Epithelial cell of prostate (primary cell): ENCODE measurements at regions not wholly inside any gene's neighbourhood (a gene's known extent, or its start where the extent isn't known, plus 50 kb on each side); places are given as distances from the start of the nearest gene placed in this dataset.
"Not testable (repeated sequence)": the region's sequence is repeated elsewhere in the genome, so short reads cannot be mapped to it uniquely, and the experiment has no call there.

ENCODE experiments used
- DNase-seq: peaks from one replicate; pipeline ENCODE4 v3.0.0-alpha.2; 2011; ENCODE audit warnings: low read depth, low spot score
- H3K27ac ChIP-seq: fragments of 450-650 bp; 2 replicates; pipeline ENCODE4 v1.5.1; 2017; ENCODE audit warnings: mild to moderate bottlenecking

DNA sequence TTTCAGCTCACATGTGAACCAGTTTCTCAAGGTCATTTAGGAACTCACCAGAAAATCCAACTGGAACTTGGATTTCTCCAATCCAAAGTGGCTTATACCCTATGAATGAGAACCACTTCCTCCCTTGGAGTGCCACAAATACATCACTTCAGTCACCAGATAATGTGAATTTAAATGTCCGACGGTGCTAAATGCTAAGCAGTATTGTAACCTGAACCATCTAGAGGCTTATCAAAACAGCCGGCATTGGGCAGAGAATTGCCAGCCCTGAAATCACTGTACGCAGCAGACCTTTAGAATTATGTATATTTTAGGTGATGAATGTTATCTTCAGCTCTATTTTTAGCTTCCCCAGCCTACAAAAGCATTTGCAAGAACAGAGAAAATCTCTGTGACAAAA lies 76.8 kb upstream of the COX20 start:
- DNase-seq = no peak
- H3K27ac ChIP-seq = no peak overlapping the region

DNA sequence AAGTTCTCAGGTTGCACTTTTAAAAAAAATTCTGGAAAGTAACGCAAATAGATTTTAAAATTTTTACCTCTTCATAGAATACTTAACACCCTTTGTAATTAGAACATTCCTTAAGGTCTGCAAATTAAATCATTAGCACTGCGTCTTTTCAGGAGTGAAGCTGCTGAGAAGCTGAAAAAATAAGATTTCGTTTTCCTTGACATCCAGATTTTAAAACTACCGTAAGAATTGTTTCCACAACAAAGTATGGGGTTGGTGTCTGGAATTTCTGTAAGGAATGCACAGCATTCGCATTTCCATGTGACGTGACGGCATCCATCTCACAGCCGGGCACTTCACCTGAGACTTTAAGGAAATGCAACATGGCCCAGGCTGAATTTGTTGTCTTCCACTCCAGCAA lies 76.3 kb upstream of the COX20 start:
- DNase-seq = no peak
- H3K27ac ChIP-seq = no peak overlapping the region

DNA sequence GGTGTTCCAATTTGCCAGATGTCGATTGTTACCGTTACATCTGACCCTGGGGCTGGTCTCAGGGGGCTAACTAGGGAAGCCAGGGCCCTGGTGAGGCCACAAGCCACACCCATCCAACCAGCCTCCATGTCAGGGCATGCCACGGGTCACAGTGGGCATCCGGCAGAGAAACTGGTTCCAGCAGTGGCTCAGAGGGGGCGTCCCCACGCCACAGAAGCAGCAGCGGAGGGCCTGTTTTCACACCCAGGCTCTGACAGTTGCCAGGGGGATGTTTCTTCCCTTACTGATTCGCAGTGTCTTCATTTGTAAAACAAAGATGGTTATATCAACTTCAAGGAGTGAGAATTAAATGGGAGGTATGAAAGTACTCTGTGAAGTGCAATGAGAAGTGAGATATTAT lies 75.0 kb upstream of the COX20 start:
- DNase-seq = no peak
- no peak overlapping the region for H3K27ac ChIP-seq

DNA sequence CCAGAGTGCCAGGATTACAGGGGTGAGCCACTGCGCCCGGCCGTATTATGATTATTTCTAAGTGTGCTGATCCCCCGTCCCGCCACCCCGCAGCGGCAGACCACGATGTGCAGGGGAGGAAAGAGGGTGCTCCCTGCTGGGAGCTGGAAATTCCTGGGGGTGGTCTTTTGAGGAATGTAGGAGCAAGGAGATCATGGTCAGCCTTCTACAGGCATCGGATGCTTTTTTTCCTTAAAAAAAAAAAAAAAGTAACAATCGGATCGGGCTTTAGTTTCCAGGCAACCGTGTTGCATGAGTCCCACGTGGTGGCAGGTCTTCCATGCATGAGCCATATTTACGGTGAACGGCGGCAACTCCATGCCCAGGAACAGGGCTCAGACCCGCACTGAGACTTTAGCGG lies 74.2 kb upstream of the COX20 start:
- no peak overlapping the region for H3K27ac ChIP-seq
- no peak for DNase-seq

DNA sequence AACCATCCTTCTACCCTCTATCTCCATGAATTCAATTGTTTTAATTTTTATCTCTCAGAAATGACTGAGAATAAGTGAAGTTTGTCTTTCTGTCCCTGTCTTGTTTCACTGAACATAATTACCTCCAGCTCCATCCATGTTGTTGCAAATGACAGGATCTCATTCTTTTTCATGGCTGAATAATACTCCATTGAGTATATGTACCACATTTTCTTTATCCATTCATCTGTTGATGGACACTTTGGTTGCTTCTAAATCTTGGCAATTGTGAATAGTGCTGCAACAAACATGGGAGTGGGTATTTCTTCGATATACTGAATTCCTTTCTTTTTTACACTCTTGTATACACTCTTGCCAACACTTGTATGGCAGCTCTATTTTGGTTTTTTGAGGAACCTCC lies 72.8 kb upstream of the COX20 start:
- H3K27ac ChIP-seq = no peak overlapping the region
- no peak for DNase-seq

DNA sequence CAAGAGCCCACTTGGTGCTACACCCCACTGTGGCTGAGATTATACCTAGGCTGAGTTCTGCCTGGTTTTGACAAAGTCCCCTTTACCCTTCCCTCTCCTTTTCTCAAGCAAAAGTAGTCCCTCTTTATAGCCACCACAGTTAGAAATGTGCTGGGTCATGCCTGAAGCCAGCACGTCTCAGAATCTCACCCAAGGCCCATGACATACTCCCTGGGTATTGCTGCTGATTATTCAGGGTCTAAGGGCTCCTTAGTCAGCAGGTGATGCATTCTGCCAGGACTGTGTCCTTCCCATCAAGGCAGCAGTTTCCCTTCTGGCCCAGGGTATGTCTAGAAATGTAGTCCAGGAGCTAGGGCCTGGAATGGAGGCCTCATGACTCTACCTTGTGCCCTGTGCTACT lies 67.3 kb upstream of the COX20 start:
- H3K27ac ChIP-seq = no peak overlapping the region
- DNase-seq = no peak

DNA sequence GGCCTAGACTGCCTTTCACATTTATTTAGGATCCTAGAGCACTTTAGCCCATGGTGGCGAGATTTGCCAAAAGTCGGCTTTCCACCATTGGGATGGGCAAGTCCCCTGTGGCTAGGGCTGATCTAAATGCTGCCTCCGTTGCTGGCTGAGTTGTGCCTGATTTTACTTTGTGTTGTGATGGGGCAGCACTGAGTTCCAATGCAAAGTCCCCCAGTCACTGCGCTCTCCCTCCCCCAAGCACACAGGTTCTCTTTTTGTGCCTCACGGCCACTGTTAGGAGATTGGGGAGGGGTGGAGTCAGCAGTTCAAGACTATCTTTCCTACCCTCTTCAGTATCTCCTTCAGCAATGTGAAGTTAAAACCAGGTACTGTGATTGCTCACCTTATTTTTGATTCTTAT lies 66.7 kb upstream of the COX20 start:
- H3K27ac ChIP-seq = no peak overlapping the region
- no peak for DNase-seq

DNA sequence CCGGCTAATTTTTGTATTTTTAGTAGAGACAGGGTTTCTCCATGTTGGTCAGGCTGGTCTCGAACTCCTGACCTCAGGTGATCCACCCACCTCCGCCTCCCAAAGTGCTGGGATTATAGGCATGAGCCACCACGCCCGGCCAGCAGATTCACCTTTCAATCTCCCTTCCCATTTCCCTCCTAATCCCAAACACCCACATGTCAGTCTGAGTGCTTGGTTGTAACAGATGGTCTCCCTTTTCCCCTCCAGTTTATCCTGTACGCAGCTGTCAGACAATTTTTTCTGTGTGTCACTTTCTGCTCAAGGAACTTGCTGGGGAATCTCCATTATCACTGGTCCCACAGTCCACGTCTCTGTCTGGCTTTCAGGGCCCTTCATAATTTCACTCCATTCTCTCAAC lies 64.9 kb upstream of the COX20 start:
- DNase-seq, H3K27ac ChIP-seq: not testable (repeated sequence)

DNA sequence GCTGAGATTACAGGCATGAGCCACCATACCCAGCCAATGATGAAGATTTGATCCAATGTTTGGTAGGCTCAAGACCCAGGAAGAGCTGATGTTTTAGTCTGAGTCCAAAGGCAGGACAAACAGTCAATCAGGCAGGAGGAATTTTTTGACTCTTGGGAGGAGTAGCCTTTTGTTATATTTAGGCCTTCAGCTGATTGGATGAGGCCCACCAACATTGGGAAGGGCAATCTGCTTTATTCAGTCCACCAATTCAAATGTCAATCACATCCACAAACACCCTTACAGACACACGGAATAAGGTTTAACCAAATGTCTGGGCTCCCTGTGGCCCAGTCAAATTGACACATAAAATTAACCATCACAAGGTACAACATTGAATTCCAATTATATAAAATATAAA lies 61.9 kb upstream of the COX20 start:
- DNase-seq = no peak

DNA sequence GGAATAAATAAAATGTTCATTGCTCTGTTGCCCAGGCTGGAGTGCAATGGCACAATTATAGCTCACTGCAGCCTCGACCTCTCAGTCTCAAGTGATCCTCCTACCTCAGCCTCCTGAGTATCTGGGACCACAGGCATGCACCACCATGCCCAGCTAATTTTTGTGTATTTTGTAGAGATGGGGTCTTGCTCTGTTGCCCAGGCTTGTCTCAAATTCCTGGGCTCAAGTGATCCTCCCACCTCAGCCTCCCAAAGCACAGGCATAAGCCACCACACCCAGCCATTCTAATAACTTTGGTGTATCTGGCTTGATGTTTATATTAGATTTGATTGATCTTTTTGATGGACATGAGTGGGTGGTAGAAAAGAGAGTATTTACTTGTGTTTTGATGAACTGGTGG lies 58.7 kb upstream of the COX20 start:
- DNase-seq, H3K27ac ChIP-seq: not testable (repeated sequence)

More for the DNA sequence above, 61.9 kb upstream of the COX20 start:
- H3K27ac ChIP-seq = no peak overlapping the region

DNA sequence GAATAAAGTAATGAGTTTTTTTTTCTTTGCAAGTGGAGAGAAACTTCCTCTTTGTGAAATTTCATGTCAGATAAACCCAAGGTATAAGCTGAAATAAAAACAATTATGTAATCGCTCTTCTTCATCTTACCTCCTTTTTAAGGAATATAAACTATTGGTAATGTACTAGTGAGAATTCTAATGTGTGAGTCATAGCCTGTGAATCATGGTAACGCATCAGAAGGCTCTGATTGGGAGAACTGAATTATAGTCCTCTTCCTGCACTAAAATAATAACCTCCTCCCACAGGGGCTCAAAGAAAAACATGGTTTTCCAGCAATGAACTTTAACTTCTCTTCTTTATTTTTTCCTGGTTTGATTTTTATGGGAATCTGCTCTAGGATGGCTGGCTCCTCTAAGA lies 57.1 kb upstream of the COX20 start:
- H3K27ac ChIP-seq = no peak overlapping the region
- DNase-seq = peak; percentile 26

DNA sequence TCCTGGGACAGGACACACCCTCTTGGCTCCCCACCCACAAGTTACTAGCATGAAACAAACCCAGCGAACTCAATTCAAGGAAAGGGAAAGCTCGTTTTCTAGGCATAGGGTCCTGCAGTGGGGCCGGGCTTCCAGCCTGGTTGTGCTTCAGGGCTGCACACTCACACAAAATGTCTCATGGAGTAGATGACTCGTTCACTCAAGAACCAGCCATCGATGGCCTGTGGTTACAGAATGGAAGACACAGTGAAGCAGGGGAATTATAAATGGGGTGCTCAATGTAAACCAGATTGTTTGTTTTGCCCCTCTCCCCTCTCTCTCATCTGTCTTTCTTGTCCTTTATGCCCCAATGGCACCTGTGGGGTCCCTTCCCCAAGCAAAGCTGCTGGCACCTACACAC lies 56.0 kb upstream of the COX20 start:
- H3K27ac ChIP-seq = no peak overlapping the region
- no peak for DNase-seq

DNA sequence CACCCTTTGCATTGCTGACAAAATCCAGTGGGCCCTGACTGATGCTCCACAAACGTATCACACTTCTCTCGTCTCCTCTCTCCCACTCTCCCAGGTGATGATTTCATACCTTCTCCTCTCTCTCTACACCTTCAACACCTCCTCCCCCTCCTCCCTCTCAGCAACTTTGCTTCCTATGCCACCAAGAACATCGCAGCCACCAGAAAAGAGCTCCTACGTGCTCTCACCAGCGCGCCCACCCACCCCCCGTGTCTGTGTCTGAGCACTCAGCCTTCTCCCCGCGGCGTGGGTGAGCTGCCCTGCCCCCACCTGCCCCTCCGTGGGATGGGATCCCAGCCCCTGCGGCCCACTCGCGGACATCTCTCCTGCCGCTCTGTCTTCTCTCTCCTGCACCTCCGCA lies 55.1 kb upstream of the COX20 start:
- no peak overlapping the region for H3K27ac ChIP-seq
- no peak for DNase-seq

DNA sequence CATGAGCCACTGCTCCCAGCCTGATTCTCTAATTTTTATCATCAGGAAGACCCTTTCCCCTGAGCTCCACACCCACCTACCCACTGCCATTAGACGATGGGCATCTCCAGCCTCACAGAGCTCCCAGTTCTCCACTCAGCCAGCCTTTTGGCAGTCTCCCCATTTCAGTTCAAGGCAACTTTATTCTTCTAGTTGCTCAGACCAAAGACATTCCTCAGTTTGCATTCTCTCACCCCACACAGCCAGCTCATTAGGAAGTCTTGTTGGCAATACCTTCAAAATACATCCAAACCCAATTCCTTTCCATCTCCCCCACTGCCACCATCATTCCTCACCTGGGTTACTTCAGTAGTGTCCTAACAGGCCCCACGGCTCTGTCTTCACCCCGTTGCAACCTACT lies 53.4 kb upstream of the COX20 start:
- DNase-seq = no peak

DNA sequence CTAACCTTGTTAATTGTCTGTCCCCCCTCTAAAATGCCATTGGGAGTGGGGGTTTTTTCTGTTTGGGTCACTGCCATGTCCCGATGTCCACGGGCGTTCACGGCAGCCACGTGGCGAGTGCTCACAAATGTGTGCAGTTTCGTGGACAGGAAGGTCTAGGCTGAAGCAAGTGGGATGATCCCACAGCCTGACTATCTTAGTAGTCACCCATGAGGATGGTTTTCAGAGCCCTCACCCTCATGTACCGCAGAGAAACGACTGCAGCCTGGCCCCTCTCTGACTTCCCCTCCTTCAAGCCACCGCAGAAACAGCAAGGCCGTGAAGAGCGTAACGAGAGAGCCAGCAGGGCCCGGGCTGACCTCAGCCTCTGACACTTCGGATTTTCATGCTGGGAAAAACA lies 52.3 kb upstream of the COX20 start:
- no peak overlapping the region for H3K27ac ChIP-seq
- DNase-seq = no peak

More for the DNA sequence above, 53.4 kb upstream of the COX20 start:
- H3K27ac ChIP-seq = no peak overlapping the region
